ENCODE measurements at regions not wholly inside any gene's neighbourhood (a gene's known extent, or its start where the extent isn't known, plus 50 kb on each side); places are given as distances from the start of the nearest gene placed in this dataset.
A peak's percentile ranks its signal among the peaks of the same experiment; 100 is the strongest.

DNA sequence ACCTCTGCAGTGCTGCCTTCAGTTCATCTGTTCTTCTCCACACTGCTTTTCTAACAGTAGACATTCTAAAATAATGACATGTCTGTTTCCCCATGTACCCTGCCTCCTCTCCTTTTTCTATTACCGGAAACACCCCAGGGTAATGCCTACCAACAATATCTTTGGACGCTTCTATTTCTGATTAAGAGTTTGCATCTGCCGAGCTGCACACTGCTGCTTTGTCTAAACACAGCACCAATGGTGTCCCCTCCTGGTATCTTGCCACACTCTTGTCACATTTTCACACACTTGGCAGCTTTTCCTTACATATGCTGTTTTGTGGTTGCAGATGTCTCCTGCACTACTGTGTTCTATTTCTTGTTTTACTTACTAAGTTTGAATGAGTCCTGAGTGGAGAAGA, 288.8 kb downstream of the GRIA2 start:
- no peak for DNase-seq (ENCODE audit: low read depth)
- Histone ChIP-seq H3K9me3 (ENCODE audit: control insufficient read depth, low read length) (no peaks in the 10 kb centered on the region), H3K4me1 (ENCODE audit: control insufficient read depth, insufficient read depth, low read length) (no peaks in the 10 kb centered on the region), H3K9ac (ENCODE audit: low read length) (no peak overlapping the region), H3K27me3 (replicated peaks; ENCODE audit: control insufficient read depth, insufficient read depth, low read length) (no peaks in the 10 kb centered on the region), H3K4me3 (ENCODE audit: low read length) (no peak overlapping the region), H3K36me3 (ENCODE audit: control insufficient read depth, insufficient read depth, low read length, severe bottlenecking) (no peaks in the 10 kb centered on the region)

DNA sequence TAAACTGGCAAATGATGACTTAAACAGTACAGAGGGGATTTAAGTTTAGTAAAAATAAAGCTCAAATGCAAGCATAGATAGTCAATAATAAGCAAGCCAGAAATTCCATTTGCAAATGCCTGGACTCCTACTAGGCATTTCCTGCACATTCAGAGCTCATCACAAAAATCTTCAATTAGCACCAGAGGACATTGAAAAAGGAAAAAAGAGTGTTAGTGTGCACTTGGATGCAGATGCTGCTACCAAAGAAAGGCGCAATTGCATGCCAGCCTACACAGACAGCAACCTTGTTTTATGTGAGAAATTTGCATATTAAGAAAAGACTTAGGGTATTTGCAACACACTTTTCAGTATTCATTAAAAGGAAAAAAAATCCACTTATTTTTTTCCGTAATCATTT, 282.1 kb downstream of the GRIA2 start:
- DNase-seq (ENCODE audit: low read depth): no peak
- H3K9ac ChIP-seq (ENCODE audit: low read length): no peak overlapping the region
- H3K9me3 ChIP-seq (ENCODE audit: control insufficient read depth, low read length): no peaks in the 10 kb centered on the region
- H3K4me1 ChIP-seq (ENCODE audit: control insufficient read depth, insufficient read depth, low read length): no peaks in the 10 kb centered on the region
- H3K4me3 ChIP-seq (ENCODE audit: low read length): no peak overlapping the region
- H3K36me3 ChIP-seq (ENCODE audit: control insufficient read depth, insufficient read depth, low read length, severe bottlenecking): no peaks in the 10 kb centered on the region
- H3K27me3 ChIP-seq (replicated peaks; ENCODE audit: control insufficient read depth, insufficient read depth, low read length): no peaks in the 10 kb centered on the region

- H3K4me3 ChIP-seq (ENCODE audit: low read length): no peak overlapping the region
- no peaks in the 10 kb centered on the region for H3K9me3 ChIP-seq (ENCODE audit: control insufficient read depth, low read length)
- no peak for DNase-seq (ENCODE audit: low read depth)
Observed at GRCh38 chr4:157459785-157460184, 239.3 kb downstream of the GRIA2 start.

GRCh38 chr4:157447195-157447594, 226.7 kb downstream of the GRIA2 start:
- Histone ChIP-seq H3K36me3 (ENCODE audit: control insufficient read depth, insufficient read depth, low read length, severe bottlenecking) (no peaks in the 10 kb centered on the region), H3K4me3 (ENCODE audit: low read length) (no peak overlapping the region), H3K9me3 (ENCODE audit: control insufficient read depth, low read length) (no peaks in the 10 kb centered on the region), H3K27me3 (replicated peaks; ENCODE audit: control insufficient read depth, insufficient read depth, low read length) (no peaks in the 10 kb centered on the region), H3K4me1 (ENCODE audit: control insufficient read depth, insufficient read depth, low read length) (no peaks in the 10 kb centered on the region), H3K9ac (ENCODE audit: low read length) (no peak overlapping the region)
- DNase-seq (ENCODE audit: low read depth): peak; percentile 11

More at GRCh38 chr4:157459785-157460184, 239.3 kb downstream of the GRIA2 start:
- Histone ChIP-seq H3K36me3 (ENCODE audit: control insufficient read depth, insufficient read depth, low read length, severe bottlenecking) (no peaks in the 10 kb centered on the region), H3K27me3 (replicated peaks; ENCODE audit: control insufficient read depth, insufficient read depth, low read length) (no peaks in the 10 kb centered on the region), H3K4me1 (ENCODE audit: control insufficient read depth, insufficient read depth, low read length) (no peaks in the 10 kb centered on the region), H3K9ac (ENCODE audit: low read length) (no peak overlapping the region)

DNA sequence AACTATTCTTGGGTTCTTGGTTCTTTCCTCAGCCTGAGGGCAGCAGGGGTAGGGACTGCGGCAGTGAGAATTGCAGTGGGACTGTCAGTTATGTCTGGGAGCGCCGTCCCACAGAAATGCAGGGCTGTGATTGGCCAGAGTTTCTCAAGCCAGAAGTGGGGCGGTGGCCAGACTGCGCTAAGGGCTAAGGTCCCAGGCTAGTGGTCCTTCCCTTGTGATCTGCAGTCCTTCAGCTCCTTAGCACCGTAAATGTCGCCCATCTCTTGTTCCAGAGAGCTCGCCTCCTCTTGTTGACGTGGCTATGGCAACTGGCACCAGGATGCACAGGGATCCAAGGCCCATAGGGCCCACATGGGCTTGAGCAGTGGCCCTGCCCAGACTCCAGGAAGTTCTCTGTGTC, 223.5 kb downstream of the GRIA2 start:
- Histone ChIP-seq H3K9me3 (ENCODE audit: control insufficient read depth, low read length) (no peaks in the 10 kb centered on the region), H3K4me3 (ENCODE audit: low read length) (no peak overlapping the region), H3K4me1 (ENCODE audit: control insufficient read depth, insufficient read depth, low read length) (no peaks in the 10 kb centered on the region), H3K9ac (ENCODE audit: low read length) (no peak overlapping the region), H3K27me3 (replicated peaks; ENCODE audit: control insufficient read depth, insufficient read depth, low read length) (no peaks in the 10 kb centered on the region), H3K36me3 (ENCODE audit: control insufficient read depth, insufficient read depth, low read length, severe bottlenecking) (no peaks in the 10 kb centered on the region)
- DNase-seq (ENCODE audit: low read depth): no peak

GRCh38 chr4:157443537-157443936, 223.0 kb downstream of the GRIA2 start:
- Histone ChIP-seq H3K36me3 (ENCODE audit: control insufficient read depth, insufficient read depth, low read length, severe bottlenecking) (no peaks in the 10 kb centered on the region), H3K4me1 (ENCODE audit: control insufficient read depth, insufficient read depth, low read length) (no peaks in the 10 kb centered on the region), H3K4me3 (ENCODE audit: low read length) (no peak overlapping the region), H3K27me3 (replicated peaks; ENCODE audit: control insufficient read depth, insufficient read depth, low read length) (no peaks in the 10 kb centered on the region), H3K9me3 (ENCODE audit: control insufficient read depth, low read length) (no peaks in the 10 kb centered on the region), H3K9ac (ENCODE audit: low read length) (no peak overlapping the region)
- no peak for DNase-seq (ENCODE audit: low read depth)

DNA sequence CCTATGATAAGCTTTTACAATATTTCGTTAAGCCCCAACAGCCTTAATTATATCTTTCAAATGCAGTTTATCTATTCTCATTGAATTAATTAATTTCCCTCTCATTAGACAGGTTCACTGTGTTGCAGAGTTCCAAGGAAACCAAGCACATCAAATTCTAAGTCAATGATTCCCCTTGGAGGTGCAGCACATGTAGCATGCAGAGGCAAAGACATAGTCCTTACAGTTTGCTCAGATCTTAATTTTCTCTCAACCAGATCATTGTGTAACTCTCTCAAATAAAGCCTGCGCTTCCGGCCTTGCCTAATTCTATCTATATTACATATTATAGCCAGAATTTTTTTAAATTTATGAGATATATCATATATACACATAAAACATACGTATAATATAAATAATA, 205.4 kb downstream of the GRIA2 start:
- Histone ChIP-seq H3K4me1 (ENCODE audit: control insufficient read depth, insufficient read depth, low read length) (no peaks in the 10 kb centered on the region), H3K9ac (ENCODE audit: low read length) (no peak overlapping the region), H3K27me3 (replicated peaks; ENCODE audit: control insufficient read depth, insufficient read depth, low read length) (no peaks in the 10 kb centered on the region), H3K9me3 (ENCODE audit: control insufficient read depth, low read length) (peaks cover 12% of the 10 kb centered on the region), H3K4me3 (ENCODE audit: low read length) (no peak overlapping the region), H3K36me3 (ENCODE audit: control insufficient read depth, insufficient read depth, low read length, severe bottlenecking) (no peaks in the 10 kb centered on the region)
- DNase-seq (ENCODE audit: low read depth): no peak

- Histone ChIP-seq H3K4me1 (ENCODE audit: control insufficient read depth, insufficient read depth, low read length) (no peaks in the 10 kb centered on the region), H3K36me3 (ENCODE audit: control insufficient read depth, insufficient read depth, low read length, severe bottlenecking) (no peaks in the 10 kb centered on the region), H3K4me3 (ENCODE audit: low read length) (no peak overlapping the region), H3K9me3 (ENCODE audit: control insufficient read depth, low read length) (peaks cover 10% of the 10 kb centered on the region), H3K9ac (ENCODE audit: low read length) (no peak overlapping the region), H3K27me3 (replicated peaks; ENCODE audit: control insufficient read depth, insufficient read depth, low read length) (no peaks in the 10 kb centered on the region)
- DNase-seq (ENCODE audit: low read depth): no peak
Observed at GRCh38 chr4:157423526-157424020, 203.0 kb downstream of the GRIA2 start.

DNA sequence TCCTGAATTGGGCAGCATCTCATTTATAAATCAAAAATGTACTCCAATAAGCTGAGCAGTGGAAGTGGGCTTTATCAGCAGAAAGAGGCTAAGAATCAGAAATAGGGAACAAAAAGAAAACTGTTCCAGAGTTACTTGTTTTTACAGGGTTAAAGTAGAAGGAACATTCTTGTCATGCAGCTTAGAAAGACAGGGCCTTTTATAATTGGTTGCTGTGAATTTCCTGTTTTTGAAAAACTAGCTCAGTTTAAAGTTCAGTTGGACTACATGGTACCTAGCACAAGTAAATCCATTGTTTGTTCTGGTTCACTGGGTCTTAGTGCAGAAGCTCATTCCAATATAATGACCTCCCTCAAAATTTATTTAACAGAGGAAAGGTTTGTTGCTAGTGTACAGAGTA, 200.8 kb downstream of the GRIA2 start:
- H3K4me3 ChIP-seq (ENCODE audit: low read length): no peak overlapping the region
- H3K4me1 ChIP-seq (ENCODE audit: control insufficient read depth, insufficient read depth, low read length): no peaks in the 10 kb centered on the region
- H3K36me3 ChIP-seq (ENCODE audit: control insufficient read depth, insufficient read depth, low read length, severe bottlenecking): no peaks in the 10 kb centered on the region
- H3K27me3 ChIP-seq (replicated peaks; ENCODE audit: control insufficient read depth, insufficient read depth, low read length): no peaks in the 10 kb centered on the region
- peaks cover 10% of the 10 kb centered on the region for H3K9me3 ChIP-seq (ENCODE audit: control insufficient read depth, low read length)
- H3K9ac ChIP-seq (ENCODE audit: low read length): no peak overlapping the region
- no peak for DNase-seq (ENCODE audit: low read depth)
